Caco-2 (cell line): ENCODE measurements at regions not wholly inside any gene's neighbourhood (a gene's known extent, or its start where the extent isn't known, plus 50 kb on each side); places are given as distances from the start of the nearest gene placed in this dataset.
"Not testable (repeated sequence)": the region's sequence is repeated elsewhere in the genome, so short reads cannot be mapped to it uniquely, and the experiment has no call there.

Experiments
- BruUV-seq: library from RNA; stranded (reverse); fragments of 400-500 nt; replicated peaks from 2 replicates; lab custom pipeline; 2021; lab: Mats Ljungman, UMichigan
- CTCF ChIA-PET: fragments of 300-600 bp; sonication (Branson Sonifier 250); formaldehyde crosslinking; loops from one replicate; lab custom pipeline; 2022; ENCODE audit warnings: antibody characterized with exemption; lab: Charles Lee
- POLR2A ChIA-PET: fragments of 300-600 bp; sonication (Branson Sonifier 250); formaldehyde crosslinking; loops from one replicate; lab custom pipeline; 2022; ENCODE audit warnings: antibody characterized with exemption; lab: Charles Lee
- DNase-seq, 2 experiments: peaks; one replicate each; pipeline versions ENCODE4 v3.0.0 to v3.0.0-alpha.2; 2020 to 2022
- H3K27me3 ChIP-seq: replicated peaks from 2 replicates; pipeline ENCODE4 v1.6.0; 2011; ENCODE audit warnings: low read length; ENCODE audit not compliant: control insufficient read depth, insufficient read depth
- H3K36me3 ChIP-seq: 2 replicates; pipeline ENCODE4 v1.5.1; 2011; ENCODE audit warnings: low read length; ENCODE audit not compliant: control insufficient read depth, insufficient read depth
- H3K4me1 ChIP-seq: fragments of 250-450 bp; sonication (Bioruptor Pico); 2 replicates; pipeline ENCODE4 v1.5.1; 2020; ENCODE audit warnings: mild to moderate bottlenecking
- H3K4me3 ChIP-seq: 2 replicates; pipeline ENCODE4 v1.5.1; 2011; ENCODE audit warnings: low read depth, mild to moderate bottlenecking, control low read depth, low read length
- H3K9me3 ChIP-seq: fragments of 250-450 bp; sonication (Bioruptor Pico); 2 replicates; pipeline ENCODE4 v1.5.1; 2020; ENCODE audit warnings: mild to moderate bottlenecking, moderate library complexity
- H3K27ac Mint-ChIP-seq: one replicate; pipeline ENCODE4 v1.8.0; 2022; ENCODE audit warnings: mixed read lengths; ENCODE audit not compliant: unreplicated experiment
- H3K27me3 Mint-ChIP-seq: one replicate; pipeline ENCODE4 v1.8.0; 2022; ENCODE audit warnings: mixed read lengths; ENCODE audit not compliant: insufficient read depth, unreplicated experiment
- H3K36me3 Mint-ChIP-seq: one replicate; pipeline ENCODE4 v1.8.0; 2022; ENCODE audit warnings: mild to moderate bottlenecking, mixed read lengths; ENCODE audit not compliant: insufficient read depth, unreplicated experiment
- H3K4me1 Mint-ChIP-seq: one replicate; pipeline ENCODE4 v1.8.0; 2022; ENCODE audit warnings: low read depth, mixed read lengths; ENCODE audit not compliant: unreplicated experiment
- H3K4me3 Mint-ChIP-seq: one replicate; pipeline ENCODE4 v1.8.0; 2022; ENCODE audit warnings: mild to moderate bottlenecking, moderate library complexity, mixed read lengths; ENCODE audit not compliant: unreplicated experiment
- H3K9me3 Mint-ChIP-seq: one replicate; pipeline ENCODE4 v1.8.0; 2022; ENCODE audit warnings: mixed read lengths; ENCODE audit not compliant: unreplicated experiment
- intact Hi-C: fragments of 100-400 bp; cut with micrococcal nuclease; formaldehyde crosslinking; loops from one replicate; pipeline ENCODE4 v1.10.0; 2022; ENCODE audit not compliant: unreplicated experiment
- TF ChIP-seq, protein P1 (sequence below), 2 experiments: fragments of 200-600 bp in 1 of 2; IDR thresholded peaks; 1 replicate in 1 of 2; 2 replicates in 1 of 2; pipeline versions ENCODE4 v1.5.1 to v1.8.0; 2011 to 2022; ENCODE audit warnings: antibody characterized with exemption in 1 of 2, control low read depth in 1 of 2, inconsistent platforms in 1 of 2, low read depth in 1 of 2, low read length in 1 of 2, mild to moderate bottlenecking in 1 of 2, moderate library complexity in 1 of 2; ENCODE audit not compliant: insufficient read depth in 1 of 2, severe bottlenecking in 1 of 2, unreplicated experiment in 1 of 2

DNA sequence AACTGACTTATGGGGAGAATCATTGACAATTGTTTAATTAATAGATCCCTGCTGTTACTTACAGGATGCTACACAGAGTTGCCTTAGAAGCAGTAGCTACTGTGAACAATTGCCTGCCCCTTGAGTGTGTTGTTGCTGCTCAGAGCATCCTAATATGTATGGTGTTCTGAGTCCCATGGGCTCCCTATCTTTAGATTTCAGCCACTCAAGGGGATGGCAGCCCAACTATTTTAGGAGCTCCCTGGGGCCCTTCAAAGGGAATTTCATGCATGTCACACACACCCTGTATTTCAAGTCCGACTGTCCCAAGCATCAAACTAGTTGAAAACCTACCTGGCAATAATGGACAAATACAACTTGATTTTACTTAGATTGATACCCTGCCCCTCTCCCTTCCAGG, 111.2 kb downstream of the NOC3L start:
- TF ChIP-seq, protein P1, sequence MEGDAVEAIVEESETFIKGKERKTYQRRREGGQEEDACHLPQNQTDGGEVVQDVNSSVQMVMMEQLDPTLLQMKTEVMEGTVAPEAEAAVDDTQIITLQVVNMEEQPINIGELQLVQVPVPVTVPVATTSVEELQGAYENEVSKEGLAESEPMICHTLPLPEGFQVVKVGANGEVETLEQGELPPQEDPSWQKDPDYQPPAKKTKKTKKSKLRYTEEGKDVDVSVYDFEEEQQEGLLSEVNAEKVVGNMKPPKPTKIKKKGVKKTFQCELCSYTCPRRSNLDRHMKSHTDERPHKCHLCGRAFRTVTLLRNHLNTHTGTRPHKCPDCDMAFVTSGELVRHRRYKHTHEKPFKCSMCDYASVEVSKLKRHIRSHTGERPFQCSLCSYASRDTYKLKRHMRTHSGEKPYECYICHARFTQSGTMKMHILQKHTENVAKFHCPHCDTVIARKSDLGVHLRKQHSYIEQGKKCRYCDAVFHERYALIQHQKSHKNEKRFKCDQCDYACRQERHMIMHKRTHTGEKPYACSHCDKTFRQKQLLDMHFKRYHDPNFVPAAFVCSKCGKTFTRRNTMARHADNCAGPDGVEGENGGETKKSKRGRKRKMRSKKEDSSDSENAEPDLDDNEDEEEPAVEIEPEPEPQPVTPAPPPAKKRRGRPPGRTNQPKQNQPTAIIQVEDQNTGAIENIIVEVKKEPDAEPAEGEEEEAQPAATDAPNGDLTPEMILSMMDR (IDR thresholded peaks at IDR 0.05; ENCODE audit: insufficient read depth in 1 of 2, low read depth in 1 of 2, low read length in 1 of 2, severe bottlenecking in 1 of 2, unreplicated experiment in 1 of 2) = no peak
- no peak for DNase-seq
- BruUV-seq = no TSS peak
- Mint-ChIP-seq H3K36me3 (no peaks in the 10 kb centered on the region), H3K27ac (no peak overlapping the region), H3K4me1 (no peaks in the 10 kb centered on the region), H3K4me3 (no peak overlapping the region), H3K27me3 (no peaks in the 10 kb centered on the region), H3K9me3 (no peaks in the 10 kb centered on the region)
- ChIA-PET POLR2A (no interaction called here), CTCF (no interaction called here)
- H3K4me1 ChIP-seq = no peaks in the 10 kb centered on the region
- H3K27me3 ChIP-seq = no peaks in the 10 kb centered on the region
- H3K36me3 ChIP-seq = no peaks in the 10 kb centered on the region
- intact Hi-C loops = no loop called here
- no peaks in the 10 kb centered on the region for H3K9me3 ChIP-seq
- no peak overlapping the region for H3K4me3 ChIP-seq

DNA sequence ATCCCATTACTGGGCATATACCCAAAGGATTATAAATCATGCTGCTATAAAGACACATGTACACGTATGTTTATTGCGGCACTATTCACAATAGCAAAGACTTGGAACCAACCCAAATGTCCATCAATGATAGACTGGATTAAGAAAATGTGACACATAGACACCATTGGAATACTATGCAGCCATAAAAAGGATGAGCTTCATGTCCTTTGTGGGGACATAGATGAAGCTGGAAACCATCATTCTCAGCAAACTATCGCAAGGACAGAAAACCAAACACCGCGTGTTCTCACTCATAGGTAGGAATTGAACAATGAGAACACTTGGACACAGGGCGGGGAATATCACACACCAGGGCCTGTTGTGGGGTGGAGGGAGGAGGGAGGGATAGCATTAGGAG, 105.3 kb downstream of the NOC3L start:
- CTCF ChIA-PET, H3K27ac Mint-ChIP-seq, H3K27me3 ChIP-seq, H3K4me3 Mint-ChIP-seq, DNase-seq, intact Hi-C loops, H3K4me1 Mint-ChIP-seq, H3K36me3 Mint-ChIP-seq, H3K27me3 Mint-ChIP-seq, POLR2A ChIA-PET, H3K9me3 ChIP-seq, H3K4me3 ChIP-seq, H3K36me3 ChIP-seq, BruUV-seq, H3K9me3 Mint-ChIP-seq, H3K4me1 ChIP-seq: not testable (repeated sequence)

DNA sequence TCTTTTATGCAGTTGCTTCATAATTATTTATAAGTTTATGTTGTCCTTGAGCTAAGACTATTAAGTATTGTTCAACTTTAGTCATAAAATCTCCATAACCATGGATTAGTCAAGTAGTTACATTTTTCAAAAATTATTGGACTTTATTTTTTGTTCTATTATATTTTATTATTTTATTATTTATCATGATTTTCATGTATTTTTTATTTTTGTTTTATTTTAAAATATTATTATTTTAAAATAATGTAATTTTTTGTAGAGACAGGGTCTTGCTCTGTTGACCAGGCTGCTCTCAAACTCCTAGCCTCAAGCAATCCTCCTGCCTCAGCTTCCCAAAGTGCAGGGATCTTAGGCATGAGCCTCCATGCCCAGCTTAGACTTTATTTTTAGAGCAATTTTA, 102.3 kb downstream of the NOC3L start:
- no TSS peak for BruUV-seq
- TF ChIP-seq, protein P1 (IDR thresholded peaks at IDR 0.05; ENCODE audit: insufficient read depth in 1 of 2, low read depth in 1 of 2, low read length in 1 of 2, severe bottlenecking in 1 of 2, unreplicated experiment in 1 of 2) = no peak
- Histone ChIP-seq H3K36me3 (no peaks in the 10 kb centered on the region), H3K4me1 (no peaks in the 10 kb centered on the region), H3K4me3 (no peak overlapping the region), H3K9me3 (no peaks in the 10 kb centered on the region), H3K27me3 (no peaks in the 10 kb centered on the region)
- H3K27ac Mint-ChIP-seq = no peak overlapping the region
- H3K9me3 Mint-ChIP-seq = no peaks in the 10 kb centered on the region
- no peak overlapping the region for H3K4me3 Mint-ChIP-seq
- H3K4me1 Mint-ChIP-seq = peaks cover 7% of the 10 kb centered on the region
- H3K27me3 Mint-ChIP-seq = no peaks in the 10 kb centered on the region
- intact Hi-C loops = no loop called here
- CTCF ChIA-PET = no interaction called here
- POLR2A ChIA-PET = no interaction called here
- DNase-seq = no peak
- no peaks in the 10 kb centered on the region for H3K36me3 Mint-ChIP-seq

DNA sequence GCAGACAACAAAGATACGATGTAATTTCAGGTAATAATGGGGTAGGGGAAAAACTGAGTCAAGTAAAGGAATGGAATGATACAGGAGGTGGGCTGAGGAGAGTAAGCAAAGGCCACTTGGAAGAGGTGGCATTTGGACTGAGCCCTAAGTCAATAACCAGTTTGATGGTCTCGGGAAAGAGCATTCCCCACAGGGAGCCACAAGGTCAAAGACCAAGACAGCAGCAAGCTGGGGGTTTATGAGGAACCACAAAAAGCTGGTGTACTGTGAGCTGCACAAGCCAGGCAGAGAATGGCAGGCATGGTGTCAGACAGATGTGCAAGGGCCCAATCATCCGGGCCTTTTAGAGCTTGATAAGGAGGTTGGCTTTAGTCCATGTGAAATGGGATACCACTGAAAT, 98.7 kb downstream of the NOC3L start:
- intact Hi-C loops = no loop called here
- POLR2A ChIA-PET = no interaction called here
- H3K27ac Mint-ChIP-seq = no peak overlapping the region
- H3K4me1 Mint-ChIP-seq = peaks cover 7% of the 10 kb centered on the region
- Histone ChIP-seq H3K27me3 (no peaks in the 10 kb centered on the region), H3K4me3 (no peak overlapping the region), H3K9me3 (no peaks in the 10 kb centered on the region), H3K36me3 (no peaks in the 10 kb centered on the region; the same call in 1 of the 2 replicates), H3K4me1 (no peaks in the 10 kb centered on the region)
- DNase-seq = no peak
- BruUV-seq = no TSS peak
- no peaks in the 10 kb centered on the region for H3K9me3 Mint-ChIP-seq
- TF ChIP-seq, protein P1 (IDR thresholded peaks at IDR 0.05; ENCODE audit: insufficient read depth in 1 of 2, low read depth in 1 of 2, low read length in 1 of 2, severe bottlenecking in 1 of 2, unreplicated experiment in 1 of 2) = no peak
- CTCF ChIA-PET = interaction anchor here (2.0 kb wide), 1 partner anchor 347 kb away, joined by 6 read pairs; no protein-coding TSS in a partner anchor
- H3K4me3 Mint-ChIP-seq = no peak overlapping the region
- H3K36me3 Mint-ChIP-seq = no peaks in the 10 kb centered on the region
- no peaks in the 10 kb centered on the region for H3K27me3 Mint-ChIP-seq
